Coronary artery (tissue), 2 donors: ENCODE measurements at regions not wholly inside any gene's neighbourhood (a gene's known extent, or its start where the extent isn't known, plus 50 kb on each side); places are given as distances from the start of the nearest gene placed in this dataset.

Experiments
- DNase-seq: peaks from one replicate; pipeline ENCODE4 v3.0.0-alpha.2; 2017; ENCODE audit warnings: low spot score
- H3K27ac ChIP-seq, 2 donors: fragments of 200-600 bp; sonication (generic); one replicate each; pipeline ENCODE4 v1.5.1; 2016 to 2019
- H3K4me3 ChIP-seq: fragments of 200-600 bp; sonication (generic); 2 replicates; pipeline ENCODE4 v1.5.1; 2016; ENCODE audit warnings: mild to moderate bottlenecking, moderate library complexity
- TF ChIP-seq, protein P1 (sequence below): fragments of 200-600 bp; sonication (generic); IDR thresholded peaks from one replicate; pipeline ENCODE4 v1.5.1; 2019; ENCODE audit warnings: antibody characterized with exemption

DNA sequence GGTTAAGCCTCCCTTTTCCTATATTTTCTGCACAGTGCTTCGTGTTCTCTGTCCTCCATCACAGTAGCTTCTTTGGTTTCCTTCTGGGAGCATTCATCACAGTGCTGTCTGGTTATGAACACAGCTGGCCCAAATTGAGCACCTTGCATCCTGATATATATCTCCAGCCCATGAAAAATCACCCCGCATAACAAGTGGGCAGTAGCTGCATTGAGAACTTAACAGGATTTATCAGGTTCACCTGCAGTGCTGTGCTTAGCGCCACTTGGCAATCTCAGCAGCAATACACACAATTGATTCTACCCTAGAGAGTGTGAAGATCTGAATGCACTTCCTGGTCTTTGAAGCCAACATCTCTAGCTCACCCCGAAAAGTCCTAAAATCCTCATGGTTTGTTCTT lies 408.0 kb downstream of the RNF144A start:
- Histone ChIP-seq H3K27ac (no peak overlapping the region), H3K4me3 (no peak overlapping the region)
- TF ChIP-seq, protein P1, sequence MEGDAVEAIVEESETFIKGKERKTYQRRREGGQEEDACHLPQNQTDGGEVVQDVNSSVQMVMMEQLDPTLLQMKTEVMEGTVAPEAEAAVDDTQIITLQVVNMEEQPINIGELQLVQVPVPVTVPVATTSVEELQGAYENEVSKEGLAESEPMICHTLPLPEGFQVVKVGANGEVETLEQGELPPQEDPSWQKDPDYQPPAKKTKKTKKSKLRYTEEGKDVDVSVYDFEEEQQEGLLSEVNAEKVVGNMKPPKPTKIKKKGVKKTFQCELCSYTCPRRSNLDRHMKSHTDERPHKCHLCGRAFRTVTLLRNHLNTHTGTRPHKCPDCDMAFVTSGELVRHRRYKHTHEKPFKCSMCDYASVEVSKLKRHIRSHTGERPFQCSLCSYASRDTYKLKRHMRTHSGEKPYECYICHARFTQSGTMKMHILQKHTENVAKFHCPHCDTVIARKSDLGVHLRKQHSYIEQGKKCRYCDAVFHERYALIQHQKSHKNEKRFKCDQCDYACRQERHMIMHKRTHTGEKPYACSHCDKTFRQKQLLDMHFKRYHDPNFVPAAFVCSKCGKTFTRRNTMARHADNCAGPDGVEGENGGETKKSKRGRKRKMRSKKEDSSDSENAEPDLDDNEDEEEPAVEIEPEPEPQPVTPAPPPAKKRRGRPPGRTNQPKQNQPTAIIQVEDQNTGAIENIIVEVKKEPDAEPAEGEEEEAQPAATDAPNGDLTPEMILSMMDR = no peak
- DNase-seq = no peak

DNA sequence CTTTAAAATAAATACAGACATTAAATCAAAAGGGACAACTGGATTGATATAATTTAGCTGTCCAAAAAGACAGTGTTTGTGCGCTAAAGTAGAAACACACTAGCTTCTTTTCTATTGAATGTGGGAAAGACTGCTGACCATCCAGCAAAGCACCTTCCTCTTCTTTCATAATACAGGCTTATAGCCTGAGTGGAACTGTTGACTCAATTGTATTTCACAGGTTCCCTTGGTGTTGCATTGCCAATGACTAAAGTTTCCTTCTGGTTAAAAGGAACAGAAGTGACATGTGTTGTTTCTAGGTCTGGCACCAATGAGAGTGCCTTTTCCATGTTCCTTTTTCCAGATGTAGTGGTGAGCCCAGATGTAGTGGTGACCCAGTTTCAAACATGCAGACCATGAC lies 412.3 kb downstream of the RNF144A start:
- Histone ChIP-seq H3K4me3 (no peak overlapping the region), H3K27ac (no peak overlapping the region)
- TF ChIP-seq, protein P1 = no peak
- no peak for DNase-seq

DNA sequence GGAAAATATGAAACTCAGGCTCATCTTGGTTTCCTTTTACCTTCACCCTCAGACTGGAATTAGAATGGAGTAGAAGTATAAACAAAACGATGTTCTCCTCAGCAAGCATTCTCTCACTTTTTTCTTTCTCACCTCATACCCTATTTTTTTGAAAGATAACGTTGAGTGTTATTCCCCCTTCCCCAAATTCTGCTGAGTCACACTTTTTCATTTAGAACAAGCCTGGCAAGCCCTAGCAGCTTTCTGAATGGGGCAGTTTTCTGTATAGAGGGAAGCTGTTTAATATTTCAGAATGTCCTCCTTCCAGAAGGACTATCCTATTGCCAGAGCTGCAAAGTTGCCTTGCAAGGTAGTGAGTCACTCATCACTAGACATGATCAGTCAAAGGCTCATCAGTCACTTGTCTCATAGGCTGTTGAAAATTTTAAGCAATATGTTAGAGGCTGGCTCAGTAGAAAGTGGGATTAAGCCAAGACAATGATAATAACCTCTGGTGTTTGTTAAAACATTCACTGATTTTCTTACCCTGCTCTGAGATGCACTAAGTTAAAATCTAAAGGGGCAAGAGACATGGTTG lies 416.1 kb downstream of the RNF144A start:
- Histone ChIP-seq H3K27ac (no peak overlapping the region), H3K4me3 (no peak overlapping the region)
- no peak for DNase-seq
- TF ChIP-seq, protein P1 = no peak

GRCh38 chr2:7333960-7334493 lies 416.8 kb downstream of the RNF144A start:
- no peak overlapping the region for H3K4me3 ChIP-seq
- DNase-seq = no peak
- TF ChIP-seq, protein P1 = no peak

DNA sequence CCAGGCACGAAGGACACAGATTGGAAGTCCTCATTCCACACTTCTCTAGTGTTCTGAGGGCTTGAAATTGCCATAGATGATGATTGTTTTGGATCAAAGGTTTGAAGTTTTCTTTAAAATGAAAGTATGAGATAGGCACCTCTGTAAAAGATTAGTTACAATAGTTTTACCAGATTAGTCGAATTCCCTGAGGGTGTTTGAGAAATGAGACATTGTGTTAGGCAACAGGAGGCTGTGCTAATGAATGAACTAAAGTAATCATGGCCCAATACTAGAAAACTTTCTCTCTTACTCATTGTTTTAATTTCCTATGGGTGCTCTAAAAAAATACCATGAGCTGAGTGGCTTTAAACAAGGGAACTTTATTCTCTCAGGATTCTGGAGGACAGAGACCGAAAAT lies 421.7 kb downstream of the RNF144A start:
- DNase-seq = no peak
- TF ChIP-seq, protein P1 = no peak

More at GRCh38 chr2:7333960-7334493, 416.8 kb downstream of the RNF144A start:
- H3K27ac ChIP-seq = no peak overlapping the region

DNA sequence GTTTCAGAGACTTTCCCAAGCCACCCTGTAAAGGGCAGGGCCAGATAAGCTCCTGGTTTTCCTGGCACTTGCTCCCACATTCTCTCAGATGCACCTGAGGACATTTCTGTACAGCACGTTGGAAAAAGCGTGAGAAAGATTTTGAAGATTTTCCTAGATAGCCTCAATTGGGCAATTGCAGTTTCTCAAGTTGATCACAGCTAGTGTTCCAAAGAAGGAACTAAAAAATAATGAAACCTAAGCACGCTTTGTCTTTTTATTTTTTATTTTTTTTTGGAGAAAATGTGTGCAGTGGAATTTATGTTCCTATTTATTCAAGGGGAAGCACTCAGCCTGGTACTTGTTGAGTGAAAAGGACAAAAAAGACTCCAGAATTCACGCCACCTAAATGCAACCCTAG lies 429.1 kb downstream of the RNF144A start:
- Histone ChIP-seq H3K4me3 (no peak overlapping the region), H3K27ac (no peak overlapping the region)
- DNase-seq = no peak
- TF ChIP-seq, protein P1 = no peak

More for the DNA sequence above, 421.7 kb downstream of the RNF144A start:
- H3K4me3 ChIP-seq = no peak overlapping the region
- no peak overlapping the region for H3K27ac ChIP-seq

DNA sequence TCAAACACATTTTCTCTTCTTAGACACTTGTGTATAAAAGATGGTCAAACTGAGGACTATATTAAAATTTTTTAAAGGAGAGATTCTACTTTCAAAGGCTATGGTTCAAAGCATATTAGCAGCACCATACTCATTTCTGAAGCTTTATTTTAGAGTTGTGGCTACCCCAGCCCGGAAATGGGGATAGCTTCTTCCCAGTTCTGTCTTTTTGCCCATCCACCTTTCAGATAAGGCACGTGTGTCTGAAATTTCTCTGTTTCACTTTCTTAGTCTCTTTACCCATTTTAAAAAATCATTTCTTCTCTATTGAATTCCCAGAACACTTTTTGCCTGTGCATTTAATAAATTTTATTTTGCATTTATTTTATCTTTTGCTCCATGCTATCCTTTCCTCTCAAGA lies 431.5 kb downstream of the RNF144A start:
- Histone ChIP-seq H3K4me3 (no peak overlapping the region), H3K27ac (no peak overlapping the region)
- TF ChIP-seq, protein P1 = no peak
- no peak for DNase-seq
